Left ventricle myocardium inferior (tissue), 1 donor: ENCODE measurements at regions not wholly inside any gene's neighbourhood (a gene's known extent, or its start where the extent isn't known, plus 50 kb on each side); places are given as distances from the start of the nearest gene placed in this dataset.

Experiments used
- DNase-seq: peaks from one replicate; pipeline ENCODE4 v3.0.0-alpha.2; 2020
- H3K27ac ChIP-seq: fragments of 200-600 bp; replicated peaks from 2 replicates; pipeline ENCODE4 v1.8.0; 2021
- H3K27me3 ChIP-seq: fragments of 200-600 bp; 2 replicates; pipeline ENCODE4 v1.8.0; 2021; ENCODE audit warnings: low read depth
- H3K36me3 ChIP-seq: fragments of 200-600 bp; 2 replicates; pipeline ENCODE4 v1.8.0; 2021
- H3K4me1 ChIP-seq: fragments of 200-600 bp; 2 replicates; pipeline ENCODE4 v1.8.0; 2021
- H3K4me3 ChIP-seq: fragments of 200-600 bp; 2 replicates; pipeline ENCODE4 v1.8.0; 2021; ENCODE audit warnings: mild to moderate bottlenecking, moderate library complexity
- H3K9me3 ChIP-seq: fragments of 200-600 bp; replicated peaks from 2 replicates; pipeline ENCODE4 v1.8.0; 2021
- intact Hi-C: fragments of 100-400 bp; cut with micrococcal nuclease; formaldehyde crosslinking; loops from one replicate; pipeline ENCODE4 v1.11.0; 2022
- TF ChIP-seq, protein P1 (sequence below): fragments of 200-600 bp; IDR thresholded peaks from 2 replicates; pipeline ENCODE4 v1.8.0; 2021; ENCODE audit warnings: antibody characterized with exemption, mild to moderate bottlenecking, borderline replicate concordance
- donor health status: DM: no; HTN: yes; CAD: no; lungs with severe emphysema.

DNA sequence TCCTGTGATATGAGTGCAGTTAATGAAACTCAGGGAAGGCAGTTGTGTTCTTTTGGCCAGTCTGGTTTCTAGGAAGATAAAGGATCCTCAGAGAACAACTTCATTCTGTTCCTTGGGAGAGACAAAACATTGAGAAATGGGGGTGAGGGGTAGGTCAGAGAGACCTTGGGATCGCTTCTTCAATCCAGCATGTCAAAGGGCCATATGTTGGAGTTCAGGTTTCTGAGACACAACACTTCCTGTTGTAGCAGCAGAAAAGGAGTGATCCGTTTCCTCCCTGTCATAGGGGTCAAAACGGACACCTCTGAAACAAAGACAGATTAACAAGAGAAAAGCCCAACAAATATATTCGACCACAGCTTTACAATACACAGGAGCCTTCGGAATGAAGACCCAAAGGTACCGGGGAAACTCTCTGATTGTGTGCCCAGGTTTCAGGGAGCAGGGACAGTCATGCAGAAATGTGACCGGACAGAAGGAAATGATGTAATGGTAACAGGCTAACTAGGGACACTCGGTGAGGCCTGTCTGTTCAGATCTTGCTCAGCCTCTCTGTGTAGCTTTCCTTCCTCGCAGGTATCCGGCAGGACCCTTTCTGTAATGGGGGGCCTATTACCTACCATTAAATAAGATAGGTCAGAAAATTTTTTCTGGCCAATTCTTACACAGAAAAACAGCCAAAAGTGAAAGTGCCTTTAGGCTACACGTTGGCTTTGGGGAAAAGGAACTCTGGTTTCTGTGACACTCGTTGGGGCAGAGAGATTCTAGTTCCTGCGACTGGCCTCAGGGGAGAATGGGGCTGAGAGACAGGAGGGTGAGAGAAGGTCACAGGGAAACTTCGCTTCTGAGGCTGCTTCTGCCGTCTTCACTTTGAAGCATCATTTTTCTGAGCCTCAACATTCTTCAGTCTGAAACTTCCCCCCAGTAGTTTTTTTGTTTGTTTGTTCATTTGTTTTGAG lies 103.3 kb upstream of the TLR3 start:
- TF ChIP-seq, protein P1, sequence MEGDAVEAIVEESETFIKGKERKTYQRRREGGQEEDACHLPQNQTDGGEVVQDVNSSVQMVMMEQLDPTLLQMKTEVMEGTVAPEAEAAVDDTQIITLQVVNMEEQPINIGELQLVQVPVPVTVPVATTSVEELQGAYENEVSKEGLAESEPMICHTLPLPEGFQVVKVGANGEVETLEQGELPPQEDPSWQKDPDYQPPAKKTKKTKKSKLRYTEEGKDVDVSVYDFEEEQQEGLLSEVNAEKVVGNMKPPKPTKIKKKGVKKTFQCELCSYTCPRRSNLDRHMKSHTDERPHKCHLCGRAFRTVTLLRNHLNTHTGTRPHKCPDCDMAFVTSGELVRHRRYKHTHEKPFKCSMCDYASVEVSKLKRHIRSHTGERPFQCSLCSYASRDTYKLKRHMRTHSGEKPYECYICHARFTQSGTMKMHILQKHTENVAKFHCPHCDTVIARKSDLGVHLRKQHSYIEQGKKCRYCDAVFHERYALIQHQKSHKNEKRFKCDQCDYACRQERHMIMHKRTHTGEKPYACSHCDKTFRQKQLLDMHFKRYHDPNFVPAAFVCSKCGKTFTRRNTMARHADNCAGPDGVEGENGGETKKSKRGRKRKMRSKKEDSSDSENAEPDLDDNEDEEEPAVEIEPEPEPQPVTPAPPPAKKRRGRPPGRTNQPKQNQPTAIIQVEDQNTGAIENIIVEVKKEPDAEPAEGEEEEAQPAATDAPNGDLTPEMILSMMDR = no peak
- intact Hi-C loops = no loop called here
- H3K27ac ChIP-seq = peak overlapping the region; percentile 59
- DNase-seq = no peak
- H3K4me3 ChIP-seq = peak overlapping the region; percentile 20
- H3K4me1 ChIP-seq = peaks cover 17% of the 10 kb centered on the region
- no peaks in the 10 kb centered on the region for H3K36me3 ChIP-seq
- H3K9me3 ChIP-seq = peaks cover 2% of the 10 kb centered on the region
- H3K27me3 ChIP-seq = no peaks in the 10 kb centered on the region

DNA sequence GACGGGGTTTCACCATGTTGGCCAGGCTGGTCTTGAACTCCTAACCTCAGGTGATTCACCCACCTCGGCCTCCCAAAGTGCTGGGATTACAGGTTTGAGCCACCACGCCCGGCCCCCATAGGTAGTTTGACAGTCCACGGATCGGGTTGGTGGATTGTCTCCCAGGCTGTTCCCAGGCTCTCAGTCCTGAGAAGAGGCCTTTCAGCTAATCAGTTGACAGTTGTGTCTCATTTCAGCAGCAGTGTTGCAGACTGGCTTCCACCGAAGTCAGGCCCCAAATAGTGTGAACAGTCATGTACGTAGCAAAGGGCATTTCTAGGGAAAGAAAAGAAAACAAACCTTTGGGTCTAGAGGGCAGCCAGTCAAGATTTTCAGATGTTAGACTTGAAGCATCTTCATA lies 102.4 kb upstream of the TLR3 start:
- Histone ChIP-seq H3K4me1 (peaks cover 17% of the 10 kb centered on the region), H3K9me3 (no peaks in the 10 kb centered on the region), H3K36me3 (no peaks in the 10 kb centered on the region), H3K4me3 (no peak overlapping the region), H3K27me3 (no peaks in the 10 kb centered on the region), H3K27ac (peak overlapping the region; percentile 45)
- intact Hi-C loops = no loop called here
- DNase-seq = no peak
- TF ChIP-seq, protein P1 = no peak

DNA sequence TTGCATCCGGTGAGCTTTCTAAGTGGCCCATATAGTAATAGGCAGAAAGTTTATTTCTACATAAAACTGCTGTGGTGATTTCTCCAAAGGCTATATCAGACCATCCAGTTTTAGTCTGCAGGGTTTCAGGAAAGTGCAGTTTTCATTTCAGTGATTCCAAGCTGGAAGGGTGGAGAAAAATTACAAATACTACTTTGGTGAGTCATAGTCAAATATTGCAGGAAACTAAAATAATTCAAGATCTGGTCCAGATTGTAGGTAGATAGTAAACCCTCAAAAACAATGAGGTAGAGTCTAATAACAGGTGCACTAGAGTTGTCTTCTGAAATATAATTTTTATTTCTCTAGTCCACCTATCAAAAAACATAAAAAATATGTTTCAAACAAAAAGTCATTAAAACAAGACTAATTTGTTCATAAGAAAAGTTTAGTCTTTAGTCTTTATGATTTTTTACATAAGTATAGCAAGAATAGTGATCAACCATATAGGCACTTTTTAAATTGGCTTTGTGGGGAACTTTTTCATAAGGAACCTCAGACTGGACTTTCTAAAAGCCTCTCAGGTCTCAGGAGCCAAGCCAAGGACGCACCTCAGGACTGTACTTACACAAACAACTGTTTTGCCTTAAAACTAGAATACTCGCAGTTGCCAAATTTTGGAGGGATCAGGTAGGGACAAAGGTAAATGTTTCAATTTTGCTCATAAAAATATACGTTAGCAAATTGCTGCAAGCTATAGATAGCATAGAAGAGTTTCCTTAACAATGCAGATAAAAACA lies 101.8 kb upstream of the TLR3 start:
- TF ChIP-seq, protein P1 = no peak
- Histone ChIP-seq H3K36me3 (no peaks in the 10 kb centered on the region), H3K4me3 (no peak overlapping the region), H3K27me3 (no peaks in the 10 kb centered on the region), H3K27ac (peak overlapping the region; percentile 45), H3K9me3 (no peaks in the 10 kb centered on the region), H3K4me1 (peaks cover 17% of the 10 kb centered on the region)
- DNase-seq = no peak
- intact Hi-C loops = no loop called here

DNA sequence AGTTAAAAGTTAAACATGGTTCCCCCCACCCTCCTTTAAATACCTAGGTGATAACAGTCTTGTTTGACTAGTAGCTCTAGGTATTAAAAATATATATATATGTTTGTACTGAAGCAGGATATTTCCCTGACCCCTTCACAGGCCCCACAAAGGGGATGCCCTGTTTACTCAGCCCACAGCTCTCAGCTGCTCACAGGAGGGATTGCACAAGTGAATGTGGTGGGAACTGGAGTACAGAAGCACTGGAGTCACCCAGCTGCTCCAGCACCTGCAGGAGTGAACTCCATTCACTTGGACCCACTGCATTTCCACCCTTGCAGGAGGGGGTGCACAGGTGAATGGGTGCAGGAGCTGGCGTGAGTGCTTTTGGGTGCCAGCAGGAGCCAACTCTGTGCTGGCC lies 99.3 kb upstream of the TLR3 start:
- TF ChIP-seq, protein P1 = no peak
- DNase-seq = no peak

DNA sequence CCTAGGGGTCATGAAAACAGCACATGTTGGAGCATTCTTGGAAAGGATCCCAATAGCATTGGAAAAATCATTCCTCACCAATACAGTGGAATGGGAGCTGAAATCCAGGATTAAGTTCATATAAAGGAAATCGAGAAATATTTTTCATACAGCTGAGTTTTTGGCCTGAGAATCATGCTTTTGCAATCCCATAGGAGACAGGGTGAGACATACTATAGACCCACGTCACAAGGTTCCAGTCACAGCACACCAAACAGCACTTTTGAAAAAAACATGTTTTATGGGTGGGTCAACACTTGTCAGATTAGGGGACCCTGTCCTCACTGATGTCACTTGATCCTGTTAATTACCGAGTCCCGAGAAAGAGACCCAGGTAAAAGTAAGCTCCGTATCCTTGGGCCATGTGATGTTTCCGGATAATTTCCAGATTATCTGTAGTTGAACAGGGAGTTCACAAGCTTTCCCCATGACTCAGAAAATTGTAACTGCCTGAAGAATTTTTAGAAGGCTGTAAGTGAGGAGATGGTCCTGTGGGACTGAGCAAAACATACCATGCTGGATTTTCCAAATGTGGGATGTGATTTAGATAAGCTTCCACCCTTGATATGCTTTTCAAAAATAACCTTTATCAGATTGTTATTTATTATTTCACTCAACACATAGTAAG lies 80.9 kb upstream of the TLR3 start:
- no peak overlapping the region for H3K4me3 ChIP-seq
- intact Hi-C loops = no loop called here
- DNase-seq = no peak
- no peak overlapping the region for H3K27ac ChIP-seq
- H3K9me3 ChIP-seq = peaks cover 19% of the 10 kb centered on the region
- no peaks in the 10 kb centered on the region for H3K36me3 ChIP-seq
- no peaks in the 10 kb centered on the region for H3K27me3 ChIP-seq
- TF ChIP-seq, protein P1 = no peak
- H3K4me1 ChIP-seq = peaks cover 9% of the 10 kb centered on the region

More for the DNA sequence above, 99.3 kb upstream of the TLR3 start:
- no peak overlapping the region for H3K27ac ChIP-seq
- H3K4me3 ChIP-seq = no peak overlapping the region
- H3K4me1 ChIP-seq = peaks cover 17% of the 10 kb centered on the region
- intact Hi-C loops = no loop called here
- no peaks in the 10 kb centered on the region for H3K36me3 ChIP-seq
- H3K27me3 ChIP-seq = no peaks in the 10 kb centered on the region
- H3K9me3 ChIP-seq = no peaks in the 10 kb centered on the region
